Vagina (tissue), 2 donors: ENCODE measurements at regions not wholly inside any gene's neighbourhood (a gene's known extent, or its start where the extent isn't known, plus 50 kb on each side); places are given as distances from the start of the nearest gene placed in this dataset.

Experiments
- POLR2A ChIP-seq, 2 donors: fragments of 450-650 bp; IDR thresholded peaks; one replicate each; pipeline ENCODE4 v1.6.1; 2017; ENCODE audit warnings: antibody characterized with exemption in 2 of 2, mild to moderate bottlenecking in 2 of 2, moderate library complexity in 2 of 2
- POLR2AphosphoS5 ChIP-seq, 2 donors: sonication (generic); formaldehyde crosslinking; IDR thresholded peaks; one replicate each; pipeline ENCODE4 v1.9.0; 2017; ENCODE audit warnings: antibody characterized with exemption in 2 of 2, mild to moderate bottlenecking in 2 of 2, low read depth in 1 of 2; ENCODE audit not compliant: insufficient read depth in 1 of 2
- TF ChIP-seq, protein P1 (sequence below), 3 experiments: fragments of 450-650 bp in 2 of 3; fragments of 200-600 bp in 1 of 3; sonication (generic) in 1 of 3; IDR thresholded peaks; one replicate each; pipeline ENCODE4 v1.5.1; 2017 to 2019; ENCODE audit warnings: antibody characterized with exemption in 3 of 3, mild to moderate bottlenecking in 2 of 3, moderate library complexity in 2 of 3

DNA sequence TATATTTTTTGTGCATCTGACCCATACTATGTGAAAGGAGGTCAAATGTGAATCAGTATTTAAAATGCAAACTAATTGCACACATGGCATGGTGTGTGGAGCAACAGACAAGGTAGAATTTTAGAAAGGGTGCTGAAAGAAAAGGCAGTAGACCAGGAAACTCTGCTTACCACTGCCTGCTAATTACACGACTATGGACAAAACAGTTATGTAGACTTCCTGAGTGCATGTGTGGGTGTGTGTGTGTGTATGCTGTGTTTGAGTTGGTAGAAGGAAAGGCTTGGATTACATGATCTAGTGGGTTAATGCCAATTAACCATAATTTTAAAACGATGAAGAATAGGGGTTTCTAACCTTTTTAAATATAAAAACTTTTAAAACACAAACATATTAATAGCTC is 349.9 kb downstream of the SH3GL2 start:
- TF ChIP-seq POLR2AphosphoS5 (IDR thresholded peaks at IDR 0.05; ENCODE audit: insufficient read depth in 1 of 2, low read depth in 1 of 2) (no peak), POLR2A (IDR thresholded peaks at IDR 0.05) (no peak)
- TF ChIP-seq, protein P1, sequence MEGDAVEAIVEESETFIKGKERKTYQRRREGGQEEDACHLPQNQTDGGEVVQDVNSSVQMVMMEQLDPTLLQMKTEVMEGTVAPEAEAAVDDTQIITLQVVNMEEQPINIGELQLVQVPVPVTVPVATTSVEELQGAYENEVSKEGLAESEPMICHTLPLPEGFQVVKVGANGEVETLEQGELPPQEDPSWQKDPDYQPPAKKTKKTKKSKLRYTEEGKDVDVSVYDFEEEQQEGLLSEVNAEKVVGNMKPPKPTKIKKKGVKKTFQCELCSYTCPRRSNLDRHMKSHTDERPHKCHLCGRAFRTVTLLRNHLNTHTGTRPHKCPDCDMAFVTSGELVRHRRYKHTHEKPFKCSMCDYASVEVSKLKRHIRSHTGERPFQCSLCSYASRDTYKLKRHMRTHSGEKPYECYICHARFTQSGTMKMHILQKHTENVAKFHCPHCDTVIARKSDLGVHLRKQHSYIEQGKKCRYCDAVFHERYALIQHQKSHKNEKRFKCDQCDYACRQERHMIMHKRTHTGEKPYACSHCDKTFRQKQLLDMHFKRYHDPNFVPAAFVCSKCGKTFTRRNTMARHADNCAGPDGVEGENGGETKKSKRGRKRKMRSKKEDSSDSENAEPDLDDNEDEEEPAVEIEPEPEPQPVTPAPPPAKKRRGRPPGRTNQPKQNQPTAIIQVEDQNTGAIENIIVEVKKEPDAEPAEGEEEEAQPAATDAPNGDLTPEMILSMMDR (IDR thresholded peaks at IDR 0.05) = no peak
